T1000 (cell line): ENCODE measurements at regions not wholly inside any gene's neighbourhood (a gene's known extent, or its start where the extent isn't known, plus 50 kb on each side); places are given as distances from the start of the nearest gene placed in this dataset.
"Not testable (repeated sequence)": the region's sequence is repeated elsewhere in the genome, so short reads cannot be mapped to it uniquely, and the experiment has no call there.

ENCODE experiments used
- DNase-seq: peaks from one replicate; lab custom pipeline; 2025; ENCODE audit warnings: mixed read lengths; lab: John Stamatoyannopoulos, UW

- DNase-seq = no peak
These were observed 63.9 kb upstream of the NANOS1 start for GRCh38 chr10:118965645-118966044.

GRCh38 chr10:118966076-118966849, 63.3 kb upstream of the NANOS1 start:
- no peak for DNase-seq

GRCh38 chr10:118966850-118967125, 62.7 kb upstream of the NANOS1 start:
- DNase-seq = no peak

- no peak for DNase-seq
These were observed 62.4 kb upstream of the NANOS1 start for GRCh38 chr10:118967160-118967559.

- DNase-seq = no peak
These were observed 61.5 kb upstream of the NANOS1 start for GRCh38 chr10:118968060-118968459.

GRCh38 chr10:118968482-118968881, 61.0 kb upstream of the NANOS1 start:
- DNase-seq = no peak

GRCh38 chr10:118969014-118969413, 60.5 kb upstream of the NANOS1 start:
- no peak for DNase-seq

- no peak for DNase-seq
These were observed 58.7 kb upstream of the NANOS1 start for GRCh38 chr10:118970770-118971169.

- no peak for DNase-seq
These were observed 58.3 kb upstream of the NANOS1 start for GRCh38 chr10:118971187-118971586.

- no peak for DNase-seq
These were observed 57.6 kb upstream of the NANOS1 start for GRCh38 chr10:118971876-118972275.

GRCh38 chr10:118973744-118974143, 55.8 kb upstream of the NANOS1 start:
- DNase-seq = no peak

GRCh38 chr10:118974951-118975350, 54.6 kb upstream of the NANOS1 start:
- DNase-seq = no peak

GRCh38 chr10:118976219-118976618, 53.3 kb upstream of the NANOS1 start:
- DNase-seq = not testable (repeated sequence)

GRCh38 chr10:118977022-118977599, 52.4 kb upstream of the NANOS1 start:
- no peak for DNase-seq

- no peak for DNase-seq
These were observed 51.7 kb upstream of the NANOS1 start for GRCh38 chr10:118977835-118978234.

- DNase-seq = no peak
These were observed 51.1 kb upstream of the NANOS1 start for GRCh38 chr10:118978316-118978997.

GRCh38 chr10:118978998-118979350, 50.5 kb upstream of the NANOS1 start:
- no peak for DNase-seq

GRCh38 chr10:118979661-118980060, 49.9 kb upstream of the NANOS1 start:
- no peak for DNase-seq
